ENCODE measurements at regions not wholly inside any gene's neighbourhood (a gene's known extent, or its start where the extent isn't known, plus 50 kb on each side); places are given as distances from the start of the nearest gene placed in this dataset.

GRCh38 chr5:62043289-62044280 lies 262.4 kb upstream of the KIF2A start (continued):
- TF ChIP-seq MAFK (IDR thresholded peaks at IDR 0.05; ENCODE audit: low read depth, low read length) (no peak), ASH2L (IDR thresholded peaks at IDR 0.05; ENCODE audit: low read length) (peak; percentile 31), CBX8 (IDR thresholded peaks at IDR 0.05; ENCODE audit: borderline replicate concordance, low read depth, low read length) (no peak), SP1 (IDR thresholded peaks at IDR 0.05; ENCODE audit: low read depth, low read length) (peak; percentile 67; the same call in 1 of the 2 replicates), CTCF (IDR thresholded peaks at IDR 0.05; ENCODE audit: control extremely low read depth in 1 of 3, insufficient read depth in 1 of 3, low read depth in 1 of 3, low read length in 3 of 3) (no peak), HDAC2 (IDR thresholded peaks at IDR 0.05; ENCODE audit: borderline replicate concordance in 1 of 2, low read depth in 2 of 2, low read length in 2 of 2) (peak in 1 of 2 experiments; percentile 44; a peak in 1 of 4 replicates), ATF2 (IDR thresholded peaks at IDR 0.05; ENCODE audit: low read length) (no peak), TBP (IDR thresholded peaks at IDR 0.05; ENCODE audit: low read depth, low read length) (no peak), BACH1 (IDR thresholded peaks at IDR 0.05; ENCODE audit: low read length) (no peak), SUZ12 (IDR thresholded peaks at IDR 0.05; ENCODE audit: low read length) (no peak), SIX5 (IDR thresholded peaks at IDR 0.05; ENCODE audit: low read depth, low read length) (no peak), RFX5 (IDR thresholded peaks at IDR 0.05; ENCODE audit: borderline replicate concordance, low read depth, low read length) (no peak), ATF3 (IDR thresholded peaks at IDR 0.05; ENCODE audit: insufficient read depth, low read depth, low read length) (no peak)
